ENCODE measurements at regions not wholly inside any gene's neighbourhood (a gene's known extent, or its start where the extent isn't known, plus 50 kb on each side); places are given as distances from the start of the nearest gene placed in this dataset.

DNA sequence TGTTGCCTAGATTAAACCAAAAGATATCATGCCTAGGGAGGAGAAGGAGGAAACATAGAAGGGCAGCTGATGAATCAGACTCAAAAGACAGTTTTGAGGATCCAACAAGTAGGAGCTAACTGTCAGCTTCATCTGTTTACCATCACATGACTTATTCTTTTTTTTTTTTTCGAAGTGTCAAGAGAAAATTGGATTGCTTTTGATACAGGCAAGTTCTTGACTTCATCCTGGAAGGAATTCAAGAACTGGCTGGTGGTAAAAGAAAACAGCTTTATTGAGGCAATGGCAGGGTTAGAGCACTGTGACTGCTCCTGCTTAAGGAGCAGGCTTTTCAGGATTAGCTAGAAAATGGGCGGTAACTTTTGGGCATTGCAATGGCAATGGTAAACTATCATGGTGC, 227.5 kb upstream of the KCNMB2 start:
- H3K4me3 ChIP-seq = no peak overlapping the region
- H3K27ac ChIP-seq = no peak overlapping the region
- H3K36me3 ChIP-seq = no peaks in the 10 kb centered on the region
- TF ChIP-seq, protein P1, sequence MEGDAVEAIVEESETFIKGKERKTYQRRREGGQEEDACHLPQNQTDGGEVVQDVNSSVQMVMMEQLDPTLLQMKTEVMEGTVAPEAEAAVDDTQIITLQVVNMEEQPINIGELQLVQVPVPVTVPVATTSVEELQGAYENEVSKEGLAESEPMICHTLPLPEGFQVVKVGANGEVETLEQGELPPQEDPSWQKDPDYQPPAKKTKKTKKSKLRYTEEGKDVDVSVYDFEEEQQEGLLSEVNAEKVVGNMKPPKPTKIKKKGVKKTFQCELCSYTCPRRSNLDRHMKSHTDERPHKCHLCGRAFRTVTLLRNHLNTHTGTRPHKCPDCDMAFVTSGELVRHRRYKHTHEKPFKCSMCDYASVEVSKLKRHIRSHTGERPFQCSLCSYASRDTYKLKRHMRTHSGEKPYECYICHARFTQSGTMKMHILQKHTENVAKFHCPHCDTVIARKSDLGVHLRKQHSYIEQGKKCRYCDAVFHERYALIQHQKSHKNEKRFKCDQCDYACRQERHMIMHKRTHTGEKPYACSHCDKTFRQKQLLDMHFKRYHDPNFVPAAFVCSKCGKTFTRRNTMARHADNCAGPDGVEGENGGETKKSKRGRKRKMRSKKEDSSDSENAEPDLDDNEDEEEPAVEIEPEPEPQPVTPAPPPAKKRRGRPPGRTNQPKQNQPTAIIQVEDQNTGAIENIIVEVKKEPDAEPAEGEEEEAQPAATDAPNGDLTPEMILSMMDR (IDR thresholded peaks at IDR 0.05) = no peak
- DNase-seq (ENCODE audit: low spot score) = no peak
- H3K9me3 ChIP-seq = peaks cover 0 to 8% of the 10 kb centered on the region in 2 donors
- H3K27me3 ChIP-seq = no peaks in the 10 kb centered on the region
- H3K4me1 ChIP-seq = no peaks in the 10 kb centered on the region

DNA sequence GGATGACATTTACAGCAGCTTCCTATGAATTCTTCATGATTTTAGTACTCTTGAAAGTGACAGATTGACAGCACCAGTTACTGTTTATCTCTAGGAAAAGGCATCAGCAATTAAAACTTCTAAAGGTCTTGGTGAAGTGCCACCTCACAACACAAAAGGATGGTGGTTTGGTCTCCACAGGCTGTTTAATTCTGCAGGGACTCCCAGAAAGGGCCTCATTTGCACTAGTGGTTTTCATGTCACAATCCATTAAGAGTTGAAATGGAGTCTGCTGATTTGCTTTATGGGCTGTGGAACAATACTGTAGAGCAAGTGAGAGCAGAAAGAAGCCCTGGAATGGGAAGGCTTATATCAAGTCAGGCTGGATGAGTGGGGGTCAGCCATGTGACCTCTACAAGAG, 225.3 kb upstream of the KCNMB2 start:
- Histone ChIP-seq H3K27me3 (no peaks in the 10 kb centered on the region), H3K36me3 (no peaks in the 10 kb centered on the region), H3K27ac (no peak overlapping the region), H3K4me3 (no peak overlapping the region), H3K9me3 (no peaks in the 10 kb centered on the region), H3K4me1 (no peaks in the 10 kb centered on the region)
- no peak for DNase-seq (ENCODE audit: low spot score)
- TF ChIP-seq, protein P1 (IDR thresholded peaks at IDR 0.05) = no peak

DNA sequence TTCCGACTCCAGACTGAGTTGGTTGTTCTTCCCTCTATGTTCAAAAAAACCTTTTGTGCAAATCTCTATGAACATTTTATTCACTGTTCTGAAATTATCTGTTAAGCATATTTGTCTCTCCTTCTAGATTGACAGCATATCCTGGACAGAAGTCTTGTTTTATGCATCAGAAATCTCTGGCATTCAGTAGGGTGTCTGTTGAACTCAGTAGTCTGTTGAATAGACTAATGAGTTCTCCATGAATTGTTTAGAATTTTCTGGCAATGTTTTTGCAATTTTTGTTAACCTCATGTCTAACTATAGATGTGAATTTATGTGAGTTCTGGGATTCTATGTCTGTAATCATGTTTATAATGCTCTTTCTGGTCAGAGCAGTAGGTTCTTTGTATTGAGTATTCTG, 222.5 kb upstream of the KCNMB2 start:
- H3K36me3 ChIP-seq = no peaks in the 10 kb centered on the region
- H3K4me1 ChIP-seq = peaks cover 0 to 7% of the 10 kb centered on the region in 2 donors
- DNase-seq (ENCODE audit: low spot score) = no peak
- no peaks in the 10 kb centered on the region for H3K9me3 ChIP-seq
- TF ChIP-seq, protein P1 (IDR thresholded peaks at IDR 0.05) = no peak
- H3K27me3 ChIP-seq = no peaks in the 10 kb centered on the region
- no peak overlapping the region for H3K27ac ChIP-seq
- H3K4me3 ChIP-seq = no peak overlapping the region

DNA sequence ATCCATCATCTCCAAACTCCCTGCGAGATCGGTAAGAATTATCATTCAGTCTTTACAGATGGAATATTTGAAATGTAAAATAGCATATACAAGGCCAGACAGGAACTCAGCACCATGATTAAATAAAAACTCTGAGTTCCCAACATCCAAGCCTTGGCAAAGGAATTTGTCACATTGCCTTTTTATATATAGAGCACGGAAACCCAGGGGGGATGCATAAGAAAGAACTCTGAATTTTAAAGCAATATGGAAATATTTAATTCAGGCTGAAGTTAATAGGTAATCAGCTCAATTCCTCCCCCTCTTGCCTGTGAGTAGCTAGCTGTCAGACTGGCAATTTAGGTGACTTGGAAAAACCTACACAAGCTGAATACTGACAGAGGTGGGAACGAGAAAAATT, 217.9 kb upstream of the KCNMB2 start:
- DNase-seq (ENCODE audit: low spot score) = no peak
- H3K27ac ChIP-seq = peak overlapping the region in 1 of 2 donors; percentile 85
- TF ChIP-seq, protein P1 (IDR thresholded peaks at IDR 0.05) = no peak

DNA sequence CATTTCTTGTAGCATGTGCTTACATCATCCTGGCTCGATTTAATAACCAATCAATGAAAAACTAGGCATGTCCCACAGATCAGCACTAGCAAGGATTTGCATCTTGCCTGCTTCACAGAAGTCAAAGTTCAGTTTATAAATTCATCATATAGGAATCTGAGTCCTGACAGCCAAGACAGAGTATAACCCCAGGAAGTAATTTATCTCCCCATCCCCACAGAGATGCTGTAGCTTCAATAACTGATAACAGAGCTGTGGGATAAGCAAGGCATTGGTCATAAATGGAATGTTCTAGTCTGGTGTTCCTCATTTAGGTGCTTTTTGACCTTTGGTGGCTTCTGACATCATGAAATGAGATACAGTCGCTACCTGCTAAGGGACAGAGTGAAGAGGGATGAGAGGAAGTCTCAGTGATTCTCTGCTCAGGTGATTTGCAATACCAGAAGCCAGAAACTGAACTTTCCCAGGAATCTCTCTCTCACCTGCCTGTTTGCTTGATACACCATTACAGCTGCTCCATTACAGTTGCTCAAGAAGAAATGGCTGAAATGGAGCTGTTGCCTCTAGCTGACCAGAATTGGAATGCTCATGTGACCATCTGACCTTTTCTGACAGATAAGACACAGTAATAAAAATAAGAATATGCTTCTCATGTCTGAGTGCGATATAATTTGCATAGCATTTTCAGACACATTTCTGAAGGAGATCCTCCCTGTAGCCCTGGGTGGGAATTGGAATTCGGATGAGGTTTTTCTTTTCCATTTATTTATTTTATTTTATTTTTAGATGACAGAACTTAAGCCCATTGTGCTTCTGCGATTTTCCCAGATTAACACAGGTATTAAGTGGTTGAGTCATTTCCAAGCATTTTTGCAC, 217.1 kb upstream of the KCNMB2 start:
- no peak overlapping the region for H3K4me3 ChIP-seq
- H3K27me3 ChIP-seq = no peaks in the 10 kb centered on the region
- peak overlapping the region in 1 of 2 donors; percentile 85 for H3K27ac ChIP-seq
- TF ChIP-seq, protein P1 (IDR thresholded peaks at IDR 0.05) = no peak
- peaks cover 0 to 44% of the 10 kb centered on the region in 2 donors for H3K4me1 ChIP-seq
- H3K9me3 ChIP-seq = no peaks in the 10 kb centered on the region
- no peaks in the 10 kb centered on the region for H3K36me3 ChIP-seq
- DNase-seq (ENCODE audit: low spot score) = no peak

More for the DNA sequence above, 217.9 kb upstream of the KCNMB2 start:
- Histone ChIP-seq H3K9me3 (no peaks in the 10 kb centered on the region), H3K36me3 (no peaks in the 10 kb centered on the region), H3K4me1 (peaks cover 0 to 44% of the 10 kb centered on the region in 2 donors), H3K4me3 (no peak overlapping the region), H3K27me3 (no peaks in the 10 kb centered on the region)
